Common myeloid progenitor, CD34-positive (primary cell): ENCODE measurements at regions not wholly inside any gene's neighbourhood (a gene's known extent, or its start where the extent isn't known, plus 50 kb on each side); places are given as distances from the start of the nearest gene placed in this dataset.

Experiments
- CTCF ChIA-PET: fragments of 350-600 bp; sonication (Branson Sonifier 250); formaldehyde crosslinking; loops from one replicate; lab custom pipeline; 2021; ENCODE audit warnings: antibody characterized with exemption; lab: Charles Lee
- POLR2A ChIA-PET: fragments of 350-600 bp; sonication (Branson Sonifier 250); formaldehyde crosslinking; loops from one replicate; lab custom pipeline; 2021; ENCODE audit warnings: antibody characterized with exemption; lab: Charles Lee
- DNase-seq, 3 donors: peaks; one replicate each; pipeline versions ENCODE4 v3.0.0 to v3.0.0-alpha.2; 2013
- H3K27ac ChIP-seq, 2 experiments: 1 replicate in 1 of 2; 2 replicates in 1 of 2; pipeline ENCODE4 v1.7.0; 2013; ENCODE audit warnings: inconsistent platforms in 2 of 2, low read length in 2 of 2, mild to moderate bottlenecking in 2 of 2, low read depth in 1 of 2, moderate library complexity in 1 of 2; ENCODE audit not compliant: severe bottlenecking in 2 of 2, insufficient read depth in 1 of 2, poor library complexity in 1 of 2
- H3K27me3 ChIP-seq, 5 experiments: replicated peaks in 2 of 5; 1 replicate in 3 of 5; 2 replicates in 2 of 5; pipeline versions ENCODE4 v1.6.1 to v1.7.0; 2013; ENCODE audit warnings: low read length in 4 of 5, mild to moderate bottlenecking in 2 of 5, moderate library complexity in 2 of 5, inconsistent platforms in 1 of 5; ENCODE audit not compliant: insufficient read depth in 5 of 5, control insufficient read depth in 4 of 5
- H3K36me3 ChIP-seq, 4 experiments: 1 replicate in 2 of 4; 2 replicates in 2 of 4; pipeline versions ENCODE4 v1.6.1 to v1.7.0; 2013; ENCODE audit warnings: low read length in 3 of 4, control low read depth in 1 of 4, mild to moderate bottlenecking in 1 of 4; ENCODE audit not compliant: control insufficient read depth in 4 of 4, insufficient read depth in 4 of 4
- H3K4me1 ChIP-seq, 4 experiments: 1 replicate in 3 of 4; 2 replicates in 1 of 4; pipeline versions ENCODE4 v1.6.1 to v1.7.1; 2013; ENCODE audit warnings: low read length in 3 of 4, mild to moderate bottlenecking in 3 of 4, control low read depth in 1 of 4, inconsistent platforms in 1 of 4, moderate library complexity in 1 of 4; ENCODE audit not compliant: control insufficient read depth in 4 of 4, insufficient read depth in 4 of 4; ENCODE audit errors: control extremely low read depth in 1 of 4
- H3K4me3 ChIP-seq, 7 experiments: 1 replicate in 4 of 7; 2 replicates in 3 of 7; pipeline versions ENCODE4 v1.5.1 to v1.7.0; 2013; ENCODE audit warnings: mild to moderate bottlenecking in 7 of 7, low read length in 6 of 7, moderate library complexity in 6 of 7, inconsistent platforms in 2 of 7, low read depth in 2 of 7, control low read depth in 1 of 7; ENCODE audit not compliant: insufficient read depth in 4 of 7, control insufficient read depth in 1 of 7; ENCODE audit errors: extremely low read depth in 1 of 7
- H3K9me3 ChIP-seq, 5 experiments: 1 replicate in 4 of 5; 2 replicates in 1 of 5; pipeline versions ENCODE4 v1.6.1 to v1.7.1; 2013; ENCODE audit warnings: low read length in 4 of 5, mild to moderate bottlenecking in 2 of 5, inconsistent platforms in 1 of 5, low read depth in 1 of 5, moderate library complexity in 1 of 5; ENCODE audit not compliant: control insufficient read depth in 4 of 5, insufficient read depth in 2 of 5; ENCODE audit errors: control extremely low read depth in 1 of 5
- WGBS: methylation state at CpG from one replicate; pipeline ENCODE4 v1.1.5; 2013; ENCODE audit not compliant: insufficient coverage; 5-methylcytosine and 5-hydroxymethylcytosine counted together

DNA sequence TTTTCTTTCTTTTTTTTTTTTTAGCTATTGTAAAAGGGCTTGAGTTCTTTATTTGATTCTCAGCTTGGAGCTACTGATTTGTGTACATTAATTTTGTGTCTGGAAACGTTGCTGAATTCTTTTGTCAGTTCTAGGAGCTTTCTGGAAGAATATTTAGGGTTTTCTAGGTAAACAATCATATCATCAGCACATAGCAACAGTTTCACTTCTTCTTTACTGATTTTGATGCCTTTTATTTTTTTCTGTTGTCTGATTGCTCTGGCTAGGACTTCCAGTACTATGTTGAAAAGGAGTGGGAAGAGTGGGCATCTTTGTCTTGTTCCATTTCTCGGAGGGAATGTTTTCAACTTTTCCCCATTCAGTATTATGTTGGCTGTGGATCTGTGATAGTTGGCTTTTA lies 292.2 kb downstream of the GABRG1 start:
- CTCF ChIA-PET = no interaction called here
- WGBS = no CpG with 5 or more reads among the region's 2 CpGs
- Histone ChIP-seq H3K36me3 (no peaks in the 10 kb centered on the region), H3K27me3 (no peaks in the 10 kb centered on the region), H3K9me3 (peaks cover 0 to 2% (median 2%) of the 10 kb centered on the region in 5 experiments), H3K4me3 (no peak overlapping the region), H3K27ac (no peak overlapping the region), H3K4me1 (no peaks in the 10 kb centered on the region)
- no peak for DNase-seq
- POLR2A ChIA-PET = no interaction called here

DNA sequence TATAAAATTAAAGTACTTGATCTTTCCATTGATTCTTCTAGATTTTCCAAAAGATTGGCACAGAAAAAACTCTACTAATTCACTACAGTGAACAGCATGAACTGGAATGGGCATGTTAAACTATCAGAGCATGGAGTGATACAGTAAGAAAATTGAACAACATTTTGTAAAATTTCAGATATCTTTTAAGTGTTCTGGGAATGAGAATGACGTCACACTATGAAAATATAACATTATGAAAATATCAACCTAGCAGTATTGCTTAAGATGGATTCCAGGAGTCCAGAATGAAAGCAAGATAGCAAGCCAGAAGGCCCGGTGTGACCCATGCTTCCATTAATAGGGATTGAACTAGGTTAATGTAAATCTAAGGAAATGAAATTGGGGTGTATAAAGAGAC lies 319.9 kb downstream of the GABRG1 start:
- H3K9me3 ChIP-seq = no peaks in the 10 kb centered on the region
- no peak overlapping the region for H3K4me3 ChIP-seq
- ChIA-PET POLR2A (no interaction called here), CTCF (no interaction called here)
- H3K27ac ChIP-seq = no peak overlapping the region
- no CpG with 5 or more reads among the region's 2 CpGs for WGBS
- DNase-seq = no peak
- no peaks in the 10 kb centered on the region for H3K36me3 ChIP-seq
- H3K4me1 ChIP-seq = peaks cover 0 to 1% (median 0%) of the 10 kb centered on the region in 4 experiments
- H3K27me3 ChIP-seq = no peaks in the 10 kb centered on the region

DNA sequence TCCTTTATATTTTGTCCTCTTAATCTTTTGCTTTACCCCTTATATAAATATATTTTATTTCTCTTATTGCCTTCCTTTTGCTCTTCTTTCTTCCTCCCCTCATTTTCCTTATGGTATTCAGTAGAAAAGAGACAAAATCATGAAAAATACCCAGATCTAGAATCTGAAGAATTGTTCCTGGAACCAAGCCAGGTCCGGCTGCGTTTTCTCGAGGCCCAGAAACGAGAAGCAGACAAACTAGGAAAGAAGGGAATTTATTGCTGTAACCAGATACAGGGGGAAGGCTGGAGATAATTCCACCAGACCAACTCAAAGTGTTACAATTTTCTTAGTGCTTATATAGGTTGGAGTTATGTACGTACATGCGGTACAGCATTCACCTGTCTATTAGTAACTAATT lies 328.7 kb downstream of the GABRG1 start:
- ChIA-PET CTCF (no interaction called here), POLR2A (no interaction called here)
- Histone ChIP-seq H3K27ac (no peak overlapping the region), H3K4me1 (peaks cover 0 to 12% (median 3%) of the 10 kb centered on the region in 4 experiments), H3K27me3 (no peaks in the 10 kb centered on the region), H3K36me3 (no peaks in the 10 kb centered on the region), H3K9me3 (peaks cover 0 to 5% (median 0%) of the 10 kb centered on the region in 5 experiments), H3K4me3 (no peak overlapping the region)
- DNase-seq = peak in 2 of 3 donors; percentile 10 to 27
- WGBS = 52% methylated on average over 3 of the region's 6 CpGs

DNA sequence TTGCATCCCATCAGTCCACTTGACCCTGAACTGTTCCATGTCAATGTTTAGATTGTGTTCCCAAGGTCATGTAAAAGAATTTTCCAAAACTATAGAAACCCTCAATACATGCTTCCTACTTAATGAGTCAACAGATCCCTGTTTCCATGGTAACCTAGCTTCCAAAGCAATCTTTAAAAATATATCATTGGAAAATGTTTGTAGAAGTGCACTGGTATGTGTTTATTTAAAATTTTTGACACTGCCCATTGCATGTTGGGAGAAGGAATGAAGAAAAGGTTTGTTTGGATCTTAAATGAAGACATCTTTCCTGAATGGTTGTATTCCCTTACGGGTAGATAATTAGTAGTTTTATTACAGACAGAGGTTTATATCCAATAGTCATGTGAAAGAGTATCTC lies 345.3 kb downstream of the GABRG1 start:
- H3K9me3 ChIP-seq = peaks cover 0 to 1% (median 0%) of the 10 kb centered on the region in 5 experiments
- H3K36me3 ChIP-seq = no peaks in the 10 kb centered on the region
- H3K27me3 ChIP-seq = no peaks in the 10 kb centered on the region
- DNase-seq = no peak
- no peak overlapping the region for H3K4me3 ChIP-seq
- 100% methylated on average over 1 of the region's 1 CpG for WGBS
- no peak overlapping the region for H3K27ac ChIP-seq
- H3K4me1 ChIP-seq = peaks cover 0 to 7% (median 0%) of the 10 kb centered on the region in 4 experiments
- CTCF ChIA-PET = no interaction called here
- POLR2A ChIA-PET = no interaction called here

DNA sequence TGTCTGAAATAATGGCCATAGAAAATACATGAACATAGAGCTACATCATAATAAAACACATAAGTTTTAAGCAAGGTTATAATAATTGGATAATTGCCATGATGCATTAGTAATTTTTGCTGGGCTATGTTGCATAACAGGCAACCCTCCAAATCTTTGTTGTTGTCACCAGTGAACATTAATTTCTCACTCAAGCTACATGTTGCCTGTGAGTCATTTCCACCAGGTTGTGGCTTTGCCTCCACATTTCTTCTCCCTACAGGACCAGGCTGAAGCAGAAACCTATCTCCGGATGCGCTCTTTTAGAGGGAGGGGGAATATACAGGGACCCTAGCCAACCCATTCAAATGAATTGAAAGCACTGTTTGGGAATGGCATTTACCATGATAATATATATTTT lies 347.7 kb downstream of the GABRG1 start:
- Histone ChIP-seq H3K4me1 (peaks cover 0 to 7% (median under 1%) of the 10 kb centered on the region in 4 experiments), H3K9me3 (peaks cover 0 to 1% (median 0%) of the 10 kb centered on the region in 5 experiments), H3K36me3 (no peaks in the 10 kb centered on the region), H3K27ac (no peak overlapping the region), H3K27me3 (no peaks in the 10 kb centered on the region), H3K4me3 (no peak overlapping the region)
- WGBS = no CpG with 5 or more reads among the region's 2 CpGs
- peak; percentile 25 to 80 (median 77) for DNase-seq
- ChIA-PET POLR2A (no interaction called here), CTCF (no interaction called here)

DNA sequence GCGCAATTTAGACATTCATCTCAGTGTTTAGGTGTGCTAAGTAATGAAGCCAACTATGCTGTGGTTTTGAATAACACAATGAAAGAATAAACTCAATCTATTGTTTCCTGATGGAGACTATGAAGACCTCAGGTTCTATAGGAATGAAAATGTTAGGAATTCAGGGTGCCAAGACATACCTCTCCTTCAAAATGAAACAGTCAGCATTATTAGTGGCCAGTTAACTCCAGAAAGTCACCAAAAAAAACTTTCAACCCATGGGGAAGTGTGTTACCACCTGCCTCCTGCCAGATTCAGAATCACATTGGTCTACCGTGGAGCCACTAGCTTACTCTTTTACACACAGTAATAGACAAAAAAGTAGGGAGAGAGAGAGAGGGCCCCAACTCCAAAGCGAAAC lies 352.9 kb downstream of the GABRG1 start:
- no CpG with 5 or more reads among the region's 3 CpGs for WGBS
- CTCF ChIA-PET = no interaction called here
- no peaks in the 10 kb centered on the region for H3K27me3 ChIP-seq
- H3K27ac ChIP-seq = no peak overlapping the region
- H3K4me1 ChIP-seq = peaks cover 0 to 11% (median 6%) of the 10 kb centered on the region in 4 experiments
- DNase-seq = peak in 1 of 3 donors; percentile 9
- no peaks in the 10 kb centered on the region for H3K9me3 ChIP-seq
- H3K36me3 ChIP-seq = no peaks in the 10 kb centered on the region
- POLR2A ChIA-PET = no interaction called here
- no peak overlapping the region for H3K4me3 ChIP-seq

DNA sequence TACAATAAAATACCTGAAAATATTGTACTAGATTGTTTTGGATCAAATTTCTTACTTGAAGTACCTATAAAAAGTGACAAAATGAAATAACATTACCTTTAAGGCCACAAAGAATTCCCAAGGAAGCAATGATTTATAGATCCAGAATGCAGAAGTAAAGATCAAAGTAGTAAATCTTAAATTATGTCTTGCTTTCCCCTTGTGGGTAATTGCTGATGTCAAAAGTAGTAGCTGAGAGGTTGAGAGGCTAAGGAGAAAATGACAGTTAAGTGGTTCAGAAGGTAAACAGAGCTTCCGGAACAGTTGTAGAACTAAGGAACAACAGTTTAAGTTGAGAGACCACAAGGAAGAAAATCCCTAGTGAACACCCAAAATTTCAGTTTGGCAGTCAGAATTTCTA lies 358.3 kb downstream of the GABRG1 start:
- H3K27ac ChIP-seq = peak overlapping the region in 1 of 2 experiments; percentile 74
- H3K36me3 ChIP-seq = no peaks in the 10 kb centered on the region
- H3K9me3 ChIP-seq = peaks cover 0 to 3% (median 0%) of the 10 kb centered on the region in 5 experiments
- H3K4me1 ChIP-seq = peaks cover 3 to 16% (median 12%) of the 10 kb centered on the region in 4 experiments
- POLR2A ChIA-PET = no interaction called here
- H3K4me3 ChIP-seq = peak overlapping the region in 3 of 7 experiments; percentile 15 to 50 (median 36)
- CTCF ChIA-PET = no interaction called here
- peak; percentile 55 to 84 (median 77) for DNase-seq
- 0% methylated on average over 1 of the region's 1 CpG for WGBS
- no peaks in the 10 kb centered on the region for H3K27me3 ChIP-seq
